ENCODE measurements at regions not wholly inside any gene's neighbourhood (a gene's known extent, or its start where the extent isn't known, plus 50 kb on each side); places are given as distances from the start of the nearest gene placed in this dataset.
A peak's percentile ranks its signal among the peaks of the same experiment; 100 is the strongest.

- H3K9me3 Mint-ChIP-seq: no peaks in the 10 kb centered on the region
- ATAC-seq: no peak
- H3K27me3 Mint-ChIP-seq: no peaks in the 10 kb centered on the region
- H3K4me3 Mint-ChIP-seq: no peak overlapping the region
- H3K27ac Mint-ChIP-seq: no peak overlapping the region
- no peaks in the 10 kb centered on the region for H3K4me1 Mint-ChIP-seq
- no peaks in the 10 kb centered on the region for H3K36me3 Mint-ChIP-seq
Measured at GRCh38 chr11:28476864-28477263, 368.7 kb downstream of the METTL15 start.

GRCh38 chr11:28476049-28476448 lies 367.9 kb downstream of the METTL15 start:
- H3K27ac Mint-ChIP-seq: no peak overlapping the region
- no peak for ATAC-seq
- no peaks in the 10 kb centered on the region for H3K4me1 Mint-ChIP-seq
- no peaks in the 10 kb centered on the region for H3K9me3 Mint-ChIP-seq
- H3K4me3 Mint-ChIP-seq: no peak overlapping the region
- no peaks in the 10 kb centered on the region for H3K36me3 Mint-ChIP-seq
- no peaks in the 10 kb centered on the region for H3K27me3 Mint-ChIP-seq

- Mint-ChIP-seq H3K4me3 (no peak overlapping the region), H3K9me3 (no peaks in the 10 kb centered on the region), H3K27me3 (no peaks in the 10 kb centered on the region), H3K4me1 (no peaks in the 10 kb centered on the region), H3K36me3 (no peaks in the 10 kb centered on the region), H3K27ac (no peak overlapping the region)
- no peak for ATAC-seq
Measured at GRCh38 chr11:28472904-28473303, 364.7 kb downstream of the METTL15 start.

GRCh38 chr11:28471537-28471936 lies 363.3 kb downstream of the METTL15 start:
- no peaks in the 10 kb centered on the region for H3K36me3 Mint-ChIP-seq

GRCh38 chr11:28470180-28470579 lies 362.0 kb downstream of the METTL15 start:
- ATAC-seq: no peak
- Mint-ChIP-seq H3K27ac (no peak overlapping the region), H3K36me3 (no peaks in the 10 kb centered on the region), H3K4me3 (no peak overlapping the region), H3K27me3 (no peaks in the 10 kb centered on the region), H3K4me1 (no peaks in the 10 kb centered on the region), H3K9me3 (no peaks in the 10 kb centered on the region)

More at GRCh38 chr11:28471537-28471936, 363.3 kb downstream of the METTL15 start:
- no peak for ATAC-seq
- no peaks in the 10 kb centered on the region for H3K27me3 Mint-ChIP-seq
- H3K4me3 Mint-ChIP-seq: no peak overlapping the region
- H3K27ac Mint-ChIP-seq: no peak overlapping the region
- no peaks in the 10 kb centered on the region for H3K4me1 Mint-ChIP-seq
- no peaks in the 10 kb centered on the region for H3K9me3 Mint-ChIP-seq

- Mint-ChIP-seq H3K27me3 (no peaks in the 10 kb centered on the region), H3K9me3 (no peaks in the 10 kb centered on the region), H3K36me3 (no peaks in the 10 kb centered on the region), H3K27ac (no peak overlapping the region), H3K4me1 (no peaks in the 10 kb centered on the region), H3K4me3 (no peak overlapping the region)
- no peak for ATAC-seq
Measured at GRCh38 chr11:28466506-28466905, 358.3 kb downstream of the METTL15 start.

GRCh38 chr11:28464252-28464867 lies 356.2 kb downstream of the METTL15 start:
- no peaks in the 10 kb centered on the region for H3K27me3 Mint-ChIP-seq
- H3K36me3 Mint-ChIP-seq: no peaks in the 10 kb centered on the region
- H3K4me1 Mint-ChIP-seq: no peaks in the 10 kb centered on the region
- ATAC-seq: peak; percentile 57
- H3K9me3 Mint-ChIP-seq: no peaks in the 10 kb centered on the region
- no peak overlapping the region for H3K27ac Mint-ChIP-seq
- no peak overlapping the region for H3K4me3 Mint-ChIP-seq

- H3K4me3 Mint-ChIP-seq: no peak overlapping the region
- H3K9me3 Mint-ChIP-seq: no peaks in the 10 kb centered on the region
- no peak overlapping the region for H3K27ac Mint-ChIP-seq
- no peaks in the 10 kb centered on the region for H3K27me3 Mint-ChIP-seq
- ATAC-seq: no peak
- no peaks in the 10 kb centered on the region for H3K4me1 Mint-ChIP-seq
- H3K36me3 Mint-ChIP-seq: no peaks in the 10 kb centered on the region
Measured at GRCh38 chr11:28463826-28464225, 355.6 kb downstream of the METTL15 start.

- Mint-ChIP-seq H3K9me3 (no peaks in the 10 kb centered on the region), H3K27me3 (no peaks in the 10 kb centered on the region), H3K36me3 (no peaks in the 10 kb centered on the region), H3K4me1 (no peaks in the 10 kb centered on the region), H3K4me3 (no peak overlapping the region), H3K27ac (no peak overlapping the region)
- ATAC-seq: no peak
Measured at GRCh38 chr11:28461846-28462245, 353.7 kb downstream of the METTL15 start.

- no peak for ATAC-seq
Measured at GRCh38 chr11:28461338-28461737, 353.1 kb downstream of the METTL15 start.

GRCh38 chr11:28460348-28460747 lies 352.2 kb downstream of the METTL15 start:
- H3K9me3 Mint-ChIP-seq: no peaks in the 10 kb centered on the region
- no peak overlapping the region for H3K4me3 Mint-ChIP-seq
- H3K36me3 Mint-ChIP-seq: no peaks in the 10 kb centered on the region
- H3K27me3 Mint-ChIP-seq: no peaks in the 10 kb centered on the region
- H3K4me1 Mint-ChIP-seq: no peaks in the 10 kb centered on the region
- no peak for ATAC-seq
- no peak overlapping the region for H3K27ac Mint-ChIP-seq

More at GRCh38 chr11:28461338-28461737, 353.1 kb downstream of the METTL15 start:
- H3K36me3 Mint-ChIP-seq: no peaks in the 10 kb centered on the region
- H3K4me3 Mint-ChIP-seq: no peak overlapping the region
- H3K4me1 Mint-ChIP-seq: no peaks in the 10 kb centered on the region
- H3K27ac Mint-ChIP-seq: no peak overlapping the region
- H3K9me3 Mint-ChIP-seq: no peaks in the 10 kb centered on the region
- no peaks in the 10 kb centered on the region for H3K27me3 Mint-ChIP-seq

GRCh38 chr11:28459912-28460311 lies 351.7 kb downstream of the METTL15 start:
- no peaks in the 10 kb centered on the region for H3K27me3 Mint-ChIP-seq
- H3K9me3 Mint-ChIP-seq: no peaks in the 10 kb centered on the region
- no peak overlapping the region for H3K4me3 Mint-ChIP-seq
- no peak overlapping the region for H3K27ac Mint-ChIP-seq
- no peaks in the 10 kb centered on the region for H3K4me1 Mint-ChIP-seq
- no peaks in the 10 kb centered on the region for H3K36me3 Mint-ChIP-seq
- no peak for ATAC-seq

GRCh38 chr11:28457481-28458065 lies 349.4 kb downstream of the METTL15 start:
- no peaks in the 10 kb centered on the region for H3K4me1 Mint-ChIP-seq
- no peaks in the 10 kb centered on the region for H3K27me3 Mint-ChIP-seq

GRCh38 chr11:28448186-28448585 lies 340.0 kb downstream of the METTL15 start:
- Mint-ChIP-seq H3K4me1 (no peaks in the 10 kb centered on the region), H3K27ac (no peak overlapping the region), H3K27me3 (no peaks in the 10 kb centered on the region), H3K9me3 (no peaks in the 10 kb centered on the region), H3K36me3 (no peaks in the 10 kb centered on the region), H3K4me3 (no peak overlapping the region)
- ATAC-seq: no peak

More at GRCh38 chr11:28457481-28458065, 349.4 kb downstream of the METTL15 start:
- H3K27ac Mint-ChIP-seq: no peak overlapping the region
- no peak overlapping the region for H3K4me3 Mint-ChIP-seq
- no peaks in the 10 kb centered on the region for H3K9me3 Mint-ChIP-seq
- no peaks in the 10 kb centered on the region for H3K36me3 Mint-ChIP-seq
- ATAC-seq: no peak

- H3K4me3 Mint-ChIP-seq: no peak overlapping the region
- H3K27ac Mint-ChIP-seq: no peak overlapping the region
- H3K4me1 Mint-ChIP-seq: no peaks in the 10 kb centered on the region
- H3K9me3 Mint-ChIP-seq: no peaks in the 10 kb centered on the region
- no peaks in the 10 kb centered on the region for H3K27me3 Mint-ChIP-seq
- ATAC-seq: no peak
- H3K36me3 Mint-ChIP-seq: no peaks in the 10 kb centered on the region
Measured at GRCh38 chr11:28447226-28447625, 339.0 kb downstream of the METTL15 start.

- H3K9me3 Mint-ChIP-seq: no peaks in the 10 kb centered on the region
- H3K4me1 Mint-ChIP-seq: no peaks in the 10 kb centered on the region
- no peak overlapping the region for H3K27ac Mint-ChIP-seq
- H3K36me3 Mint-ChIP-seq: no peaks in the 10 kb centered on the region
- H3K27me3 Mint-ChIP-seq: no peaks in the 10 kb centered on the region
- H3K4me3 Mint-ChIP-seq: no peak overlapping the region
- no peak for ATAC-seq
Measured at GRCh38 chr11:28442131-28442530, 333.9 kb downstream of the METTL15 start.
